ENCODE measurements at regions not wholly inside any gene's neighbourhood (a gene's known extent, or its start where the extent isn't known, plus 50 kb on each side); places are given as distances from the start of the nearest gene placed in this dataset.

- no peaks in the 10 kb centered on the region for H3K27me3 Mint-ChIP-seq (ENCODE audit: insufficient read depth)
- H3K9me3 Mint-ChIP-seq, result no peaks in the 10 kb centered on the region
- intact Hi-C loops (cut with micrococcal nuclease), result no loop called here
- H3K36me3 Mint-ChIP-seq (ENCODE audit: low read depth), result no peaks in the 10 kb centered on the region
- no peak overlapping the region for H3K27ac Mint-ChIP-seq
- H3K4me1 Mint-ChIP-seq (ENCODE audit: low read depth), result no peaks in the 10 kb centered on the region
- H3K4me3 Mint-ChIP-seq, result no peak overlapping the region
- no peak for DNase-seq (ENCODE audit: low spot score)
Observed at GRCh38 chr11:90803831-90804230, 581.0 kb upstream of the CHORDC1 start.

GRCh38 chr11:90803366-90803765 lies 580.5 kb upstream of the CHORDC1 start:
- no peak for DNase-seq (ENCODE audit: low spot score)
- no peaks in the 10 kb centered on the region for H3K4me1 Mint-ChIP-seq (ENCODE audit: low read depth)

GRCh38 chr11:90798769-90799168 lies 575.9 kb upstream of the CHORDC1 start:
- H3K4me3 Mint-ChIP-seq, result no peak overlapping the region
- intact Hi-C loops (cut with micrococcal nuclease), result no loop called here
- DNase-seq (ENCODE audit: low spot score), result no peak
- no peaks in the 10 kb centered on the region for H3K9me3 Mint-ChIP-seq
- H3K36me3 Mint-ChIP-seq (ENCODE audit: low read depth), result no peaks in the 10 kb centered on the region
- H3K27me3 Mint-ChIP-seq (ENCODE audit: insufficient read depth), result no peaks in the 10 kb centered on the region
- H3K27ac Mint-ChIP-seq, result no peak overlapping the region
- H3K4me1 Mint-ChIP-seq (ENCODE audit: low read depth), result no peaks in the 10 kb centered on the region

More at GRCh38 chr11:90803366-90803765, 580.5 kb upstream of the CHORDC1 start:
- no peaks in the 10 kb centered on the region for H3K9me3 Mint-ChIP-seq
- no peaks in the 10 kb centered on the region for H3K36me3 Mint-ChIP-seq (ENCODE audit: low read depth)
- intact Hi-C loops (cut with micrococcal nuclease), result no loop called here
- no peak overlapping the region for H3K27ac Mint-ChIP-seq
- H3K4me3 Mint-ChIP-seq, result no peak overlapping the region
- no peaks in the 10 kb centered on the region for H3K27me3 Mint-ChIP-seq (ENCODE audit: insufficient read depth)

- Mint-ChIP-seq H3K36me3 (ENCODE audit: low read depth) (no peaks in the 10 kb centered on the region), H3K27ac (no peak overlapping the region), H3K9me3 (no peaks in the 10 kb centered on the region), H3K4me3 (no peak overlapping the region), H3K4me1 (ENCODE audit: low read depth) (no peaks in the 10 kb centered on the region), H3K27me3 (ENCODE audit: insufficient read depth) (no peaks in the 10 kb centered on the region)
- DNase-seq (ENCODE audit: low spot score), result no peak
- intact Hi-C loops (cut with micrococcal nuclease), result no loop called here
Observed at GRCh38 chr11:90795746-90796145, 572.9 kb upstream of the CHORDC1 start.

GRCh38 chr11:90788961-90789360 lies 566.1 kb upstream of the CHORDC1 start:
- Mint-ChIP-seq H3K36me3 (ENCODE audit: low read depth) (no peaks in the 10 kb centered on the region), H3K27ac (no peak overlapping the region), H3K4me1 (ENCODE audit: low read depth) (no peaks in the 10 kb centered on the region), H3K9me3 (peaks cover 10% of the 10 kb centered on the region), H3K4me3 (no peak overlapping the region), H3K27me3 (ENCODE audit: insufficient read depth) (no peaks in the 10 kb centered on the region)
- DNase-seq (ENCODE audit: low spot score), result no peak
- intact Hi-C loops (cut with micrococcal nuclease), result no loop called here

GRCh38 chr11:90784241-90784814 lies 561.5 kb upstream of the CHORDC1 start:
- Mint-ChIP-seq H3K27me3 (ENCODE audit: insufficient read depth) (no peaks in the 10 kb centered on the region), H3K9me3 (peaks cover 7% of the 10 kb centered on the region), H3K4me3 (no peak overlapping the region), H3K27ac (no peak overlapping the region), H3K4me1 (ENCODE audit: low read depth) (no peaks in the 10 kb centered on the region), H3K36me3 (ENCODE audit: low read depth) (no peaks in the 10 kb centered on the region)
- no peak for DNase-seq (ENCODE audit: low spot score)
- intact Hi-C loops (cut with micrococcal nuclease), result no loop called here

GRCh38 chr11:90783111-90783510 lies 560.3 kb upstream of the CHORDC1 start:
- Mint-ChIP-seq H3K4me1 (ENCODE audit: low read depth) (no peaks in the 10 kb centered on the region), H3K9me3 (peaks cover 6% of the 10 kb centered on the region), H3K36me3 (ENCODE audit: low read depth) (no peaks in the 10 kb centered on the region), H3K27me3 (ENCODE audit: insufficient read depth) (no peaks in the 10 kb centered on the region), H3K27ac (no peak overlapping the region), H3K4me3 (no peak overlapping the region)
- DNase-seq (ENCODE audit: low spot score), result no peak
- intact Hi-C loops (cut with micrococcal nuclease), result no loop called here

GRCh38 chr11:90779098-90779497 lies 556.2 kb upstream of the CHORDC1 start:
- H3K9me3 Mint-ChIP-seq, result peaks cover 14% of the 10 kb centered on the region
- intact Hi-C loops (cut with micrococcal nuclease), result no loop called here
- no peaks in the 10 kb centered on the region for H3K36me3 Mint-ChIP-seq (ENCODE audit: low read depth)
- DNase-seq (ENCODE audit: low spot score), result no peak
- no peak overlapping the region for H3K4me3 Mint-ChIP-seq
- H3K4me1 Mint-ChIP-seq (ENCODE audit: low read depth), result no peaks in the 10 kb centered on the region
- no peaks in the 10 kb centered on the region for H3K27me3 Mint-ChIP-seq (ENCODE audit: insufficient read depth)
- H3K27ac Mint-ChIP-seq, result no peak overlapping the region

- H3K27ac Mint-ChIP-seq, result no peak overlapping the region
- H3K27me3 Mint-ChIP-seq (ENCODE audit: insufficient read depth), result no peaks in the 10 kb centered on the region
- no peak for DNase-seq (ENCODE audit: low spot score)
- H3K4me3 Mint-ChIP-seq, result no peak overlapping the region
- H3K9me3 Mint-ChIP-seq, result peaks cover 19% of the 10 kb centered on the region
- no peaks in the 10 kb centered on the region for H3K36me3 Mint-ChIP-seq (ENCODE audit: low read depth)
- no peaks in the 10 kb centered on the region for H3K4me1 Mint-ChIP-seq (ENCODE audit: low read depth)
- intact Hi-C loops (cut with micrococcal nuclease), result no loop called here
Observed at GRCh38 chr11:90775567-90776165, 552.8 kb upstream of the CHORDC1 start.

- peaks cover 20% of the 10 kb centered on the region for H3K9me3 Mint-ChIP-seq
- intact Hi-C loops (cut with micrococcal nuclease), result no loop called here
- H3K4me3 Mint-ChIP-seq, result no peak overlapping the region
- no peak for DNase-seq (ENCODE audit: low spot score)
- no peak overlapping the region for H3K27ac Mint-ChIP-seq
- H3K27me3 Mint-ChIP-seq (ENCODE audit: insufficient read depth), result no peaks in the 10 kb centered on the region
- H3K36me3 Mint-ChIP-seq (ENCODE audit: low read depth), result no peaks in the 10 kb centered on the region
- no peaks in the 10 kb centered on the region for H3K4me1 Mint-ChIP-seq (ENCODE audit: low read depth)
Observed at GRCh38 chr11:90774727-90775566, 552.1 kb upstream of the CHORDC1 start.

GRCh38 chr11:90770007-90770406 lies 547.2 kb upstream of the CHORDC1 start:
- no peaks in the 10 kb centered on the region for H3K4me1 Mint-ChIP-seq (ENCODE audit: low read depth)
- no peak for DNase-seq (ENCODE audit: low spot score)
- no peak overlapping the region for H3K27ac Mint-ChIP-seq
- H3K4me3 Mint-ChIP-seq, result no peak overlapping the region
- peaks cover 6% of the 10 kb centered on the region for H3K9me3 Mint-ChIP-seq
- intact Hi-C loops (cut with micrococcal nuclease), result no loop called here
- no peaks in the 10 kb centered on the region for H3K36me3 Mint-ChIP-seq (ENCODE audit: low read depth)
- no peaks in the 10 kb centered on the region for H3K27me3 Mint-ChIP-seq (ENCODE audit: insufficient read depth)

- H3K36me3 Mint-ChIP-seq (ENCODE audit: low read depth), result no peaks in the 10 kb centered on the region
- no peaks in the 10 kb centered on the region for H3K4me1 Mint-ChIP-seq (ENCODE audit: low read depth)
- no peak for DNase-seq (ENCODE audit: low spot score)
- intact Hi-C loops (cut with micrococcal nuclease), result no loop called here
- no peaks in the 10 kb centered on the region for H3K27me3 Mint-ChIP-seq (ENCODE audit: insufficient read depth)
- H3K9me3 Mint-ChIP-seq, result peaks cover 6% of the 10 kb centered on the region
- H3K27ac Mint-ChIP-seq, result no peak overlapping the region
- no peak overlapping the region for H3K4me3 Mint-ChIP-seq
Observed at GRCh38 chr11:90766121-90766520, 543.3 kb upstream of the CHORDC1 start.

- intact Hi-C loops (cut with micrococcal nuclease), result no loop called here
- no peaks in the 10 kb centered on the region for H3K36me3 Mint-ChIP-seq (ENCODE audit: low read depth)
- no peak overlapping the region for H3K4me3 Mint-ChIP-seq
- DNase-seq (ENCODE audit: low spot score), result no peak
- no peak overlapping the region for H3K27ac Mint-ChIP-seq
- H3K4me1 Mint-ChIP-seq (ENCODE audit: low read depth), result no peaks in the 10 kb centered on the region
- H3K27me3 Mint-ChIP-seq (ENCODE audit: insufficient read depth), result no peaks in the 10 kb centered on the region
- H3K9me3 Mint-ChIP-seq, result no peaks in the 10 kb centered on the region
Observed at GRCh38 chr11:90764691-90765090, 541.8 kb upstream of the CHORDC1 start.
